Activated T-cell treated with anti-CD3 and anti-CD28 coated beads, Interleukin-2, amount 50 U/mL, for 48 hours (primary cell): ENCODE measurements at regions not wholly inside any gene's neighbourhood (a gene's known extent, or its start where the extent isn't known, plus 50 kb on each side); places are given as distances from the start of the nearest gene placed in this dataset.

Experiments
- DNase-seq, 2 experiments: peaks; one replicate each; pipeline ENCODE4 v3.0.0-alpha.2; 2020

GRCh38 chr5:165258197-165258771 lies 1752.9 kb downstream of the MAT2B start:
- DNase-seq = no peak

GRCh38 chr5:165260426-165260825 lies 1755.0 kb downstream of the MAT2B start:
- DNase-seq = no peak

DNA sequence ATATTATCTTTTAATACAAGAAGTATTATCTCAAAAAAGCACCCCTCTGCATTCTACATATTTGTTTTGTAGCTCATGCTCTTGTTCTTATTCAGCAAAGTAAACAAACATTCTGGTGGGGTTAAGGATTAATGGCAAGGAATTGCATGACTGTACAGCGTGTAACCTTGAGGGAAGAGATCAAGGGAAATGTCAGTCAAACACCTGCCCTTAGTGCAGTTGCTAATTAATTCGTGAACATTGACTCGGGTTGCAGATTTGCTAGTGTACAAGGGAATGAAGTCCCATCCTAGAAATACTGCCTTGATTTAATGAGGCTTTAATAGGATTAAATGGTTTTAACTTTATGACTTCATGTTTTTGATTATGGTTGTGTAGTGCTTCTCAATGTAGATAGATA lies 1758.1 kb downstream of the MAT2B start:
- no peak for DNase-seq

DNA sequence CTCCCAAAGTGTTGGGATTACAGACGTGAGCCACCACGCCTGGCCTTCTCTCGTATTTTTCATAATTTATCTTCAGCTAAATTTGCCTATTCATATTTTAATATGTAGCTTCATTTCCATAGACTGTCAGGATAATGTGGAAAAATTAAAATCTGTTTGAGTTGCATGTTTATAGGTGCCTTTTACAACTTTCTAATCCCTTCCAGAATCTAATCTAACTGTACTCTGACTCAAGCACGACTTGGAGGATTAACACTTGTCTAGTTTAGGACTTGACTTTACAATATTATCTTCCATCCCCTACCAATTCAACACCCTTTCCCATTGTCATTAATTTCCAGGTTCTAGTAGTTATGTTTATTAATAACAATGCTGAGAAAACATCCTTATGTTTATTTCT lies 1761.5 kb downstream of the MAT2B start:
- no peak for DNase-seq

- no peak for DNase-seq
Measured at GRCh38 chr5:165272436-165272835, 1767.0 kb downstream of the MAT2B start.

DNA sequence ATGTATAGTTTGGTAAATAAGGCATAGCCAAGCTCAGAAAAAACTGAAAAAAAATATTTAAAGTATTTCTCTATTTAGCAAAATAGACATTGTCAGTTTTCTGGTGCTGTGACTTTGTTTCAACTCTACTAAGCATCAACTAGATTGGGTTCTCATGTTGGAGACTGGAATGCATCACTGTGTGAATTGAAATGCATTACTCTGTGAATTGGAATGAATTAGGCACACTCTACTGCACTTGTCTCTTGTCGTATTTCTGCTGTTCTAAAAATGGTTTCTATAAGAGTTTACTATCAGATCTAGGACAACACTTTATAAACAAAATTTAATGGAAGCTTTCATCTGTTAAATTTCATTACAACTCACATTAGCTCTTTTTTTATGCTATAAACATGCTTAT lies 1772.2 kb downstream of the MAT2B start:
- no peak for DNase-seq

- DNase-seq = no peak
Measured at GRCh38 chr5:165282491-165282890, 1777.1 kb downstream of the MAT2B start.

GRCh38 chr5:165286692-165287091 lies 1781.3 kb downstream of the MAT2B start:
- no peak for DNase-seq

GRCh38 chr5:165290535-165290934 lies 1785.1 kb downstream of the MAT2B start:
- no peak for DNase-seq

GRCh38 chr5:165296401-165297130 lies 1791.1 kb downstream of the MAT2B start:
- DNase-seq = no peak

GRCh38 chr5:165304193-165304827 lies 1798.9 kb downstream of the MAT2B start:
- no peak for DNase-seq

DNA sequence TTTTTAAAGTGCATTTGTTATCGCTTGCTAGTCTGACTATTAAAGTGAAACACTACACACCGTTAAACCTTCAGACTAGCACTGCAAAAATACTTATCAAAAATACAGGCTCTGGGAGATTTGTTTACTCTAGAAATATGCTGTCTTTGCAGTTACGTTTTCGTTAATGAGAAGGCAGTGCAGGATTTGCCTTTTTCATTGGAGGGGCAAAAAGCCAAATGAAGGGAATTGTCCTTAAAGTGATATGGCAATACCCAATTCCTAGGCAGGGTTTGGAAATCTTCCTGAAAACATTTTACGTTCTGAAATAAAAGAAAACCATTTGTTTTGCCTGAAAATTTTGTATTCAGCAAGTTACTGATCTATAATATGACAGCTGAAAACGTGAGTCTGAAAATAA lies 1800.2 kb downstream of the MAT2B start:
- DNase-seq = no peak

- DNase-seq = no peak
Measured at GRCh38 chr5:165309446-165309845, 1804.0 kb downstream of the MAT2B start.

DNA sequence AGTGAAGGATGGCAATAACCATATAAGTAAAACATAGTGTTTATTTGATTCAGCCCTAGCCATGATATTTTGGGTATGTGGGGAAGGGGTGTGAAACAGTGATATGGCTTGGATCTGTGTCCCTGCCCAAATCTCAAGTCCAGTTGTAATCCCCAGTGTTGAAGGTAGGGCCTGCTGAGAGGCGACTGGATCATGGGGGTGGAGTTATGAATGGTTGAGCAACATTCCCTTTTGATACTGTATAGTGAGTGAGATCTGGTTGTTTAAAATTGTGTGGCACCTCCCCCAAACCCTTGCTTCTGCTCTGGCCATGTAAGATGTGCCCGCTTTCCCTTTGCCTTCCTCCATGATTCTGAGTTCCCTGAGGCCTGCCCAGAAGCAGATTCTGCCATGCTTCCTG lies 1804.6 kb downstream of the MAT2B start:
- DNase-seq = no peak

DNA sequence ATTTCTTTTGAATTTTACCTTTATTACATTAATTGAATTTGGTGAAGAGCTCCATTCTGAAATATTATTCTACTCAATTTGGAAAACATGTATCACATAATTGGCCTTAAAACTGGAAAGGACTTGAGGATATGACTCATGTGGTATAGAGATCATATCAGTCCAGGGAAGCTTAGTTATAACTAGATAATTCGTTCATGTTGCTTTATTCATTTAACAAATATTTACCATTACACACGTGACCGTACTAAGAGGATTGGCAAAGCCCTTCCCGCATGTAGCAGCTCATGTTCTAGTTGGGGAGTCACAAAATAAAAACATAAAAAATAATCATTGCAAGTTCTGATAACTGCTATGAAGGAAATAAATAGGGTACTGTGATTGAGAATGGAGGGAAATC lies 1816.5 kb downstream of the MAT2B start:
- no peak for DNase-seq

GRCh38 chr5:165325221-165325620 lies 1819.8 kb downstream of the MAT2B start:
- no peak for DNase-seq

GRCh38 chr5:165327631-165328030 lies 1822.2 kb downstream of the MAT2B start:
- no peak for DNase-seq

DNA sequence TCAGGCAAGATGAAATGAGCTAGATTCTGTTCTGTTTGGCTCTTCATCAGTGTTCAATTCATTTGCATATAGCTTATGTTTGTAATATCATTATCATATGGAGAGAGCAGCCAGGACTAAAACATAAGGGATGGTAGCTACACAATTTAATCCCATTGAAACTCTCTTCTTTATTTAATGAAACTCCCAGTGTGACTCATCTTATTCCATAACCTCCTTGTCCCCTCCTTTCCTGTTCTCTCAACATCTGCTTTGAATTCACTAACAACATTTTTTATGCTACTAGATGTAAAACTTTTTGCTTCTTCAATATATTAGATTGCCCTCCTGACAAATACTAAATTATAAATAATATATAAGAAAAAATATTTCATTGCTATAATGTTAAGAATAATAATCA lies 1823.4 kb downstream of the MAT2B start:
- DNase-seq = no peak

DNA sequence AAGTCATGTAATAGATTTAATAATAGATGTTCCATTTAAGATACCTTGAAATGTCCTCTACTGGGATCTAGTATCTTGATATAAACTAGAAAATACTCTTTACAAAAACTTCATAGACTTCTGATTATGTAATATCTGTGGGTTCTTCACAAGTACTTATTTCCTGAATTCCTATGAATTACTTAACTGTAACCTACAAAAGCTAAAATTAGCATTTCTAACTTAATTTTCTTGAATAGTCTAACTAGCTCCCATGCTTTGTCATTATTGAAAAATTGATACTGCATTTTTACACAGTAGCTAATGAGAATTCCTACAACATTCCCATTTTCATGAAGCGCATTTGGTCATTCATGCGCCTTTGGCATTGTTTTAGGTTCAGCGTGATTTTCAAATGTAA lies 1828.2 kb downstream of the MAT2B start:
- DNase-seq = no peak

GRCh38 chr5:165334201-165334600 lies 1828.8 kb downstream of the MAT2B start:
- no peak for DNase-seq

DNA sequence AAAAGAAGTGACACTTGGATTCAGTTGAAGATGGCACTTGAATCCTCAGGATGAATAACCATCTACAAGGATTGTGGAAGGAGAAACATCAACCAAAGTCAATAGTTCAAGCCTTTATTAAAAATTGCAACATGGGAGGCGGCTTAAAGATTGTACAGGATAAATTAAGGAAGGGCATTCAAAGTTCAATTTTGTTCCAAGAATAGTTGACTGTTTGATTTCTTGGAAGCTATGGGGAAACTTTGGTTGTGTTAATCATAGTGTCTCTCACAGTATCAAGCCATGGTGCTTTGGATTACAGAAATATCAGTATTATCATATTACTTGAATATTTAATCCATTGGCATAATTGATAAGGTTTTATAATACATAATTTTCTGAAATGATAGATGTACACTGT lies 1844.3 kb downstream of the MAT2B start:
- no peak for DNase-seq

GRCh38 chr5:165351342-165351741 lies 1845.9 kb downstream of the MAT2B start:
- no peak for DNase-seq

GRCh38 chr5:165360366-165360765 lies 1854.9 kb downstream of the MAT2B start:
- no peak for DNase-seq

GRCh38 chr5:165360784-165361542 lies 1855.5 kb downstream of the MAT2B start:
- DNase-seq = no peak
